HL-60 (cell line): ENCODE measurements at regions not wholly inside any gene's neighbourhood (a gene's known extent, or its start where the extent isn't known, plus 50 kb on each side); places are given as distances from the start of the nearest gene placed in this dataset.

Experiments used
- DNase-seq, 2 experiments: peaks; one replicate each; pipeline ENCODE4 v3.0.0-alpha.2; 2010 to 2020; ENCODE audit warnings: low read depth in 1 of 2, low spot score in 1 of 2
- H3K27ac ChIP-seq: fragments of 250-450 bp; sonication (Bioruptor Pico); replicated peaks from 2 replicates; pipeline ENCODE4 v1.5.1; 2020; ENCODE audit warnings: mild to moderate bottlenecking, moderate library complexity
- H3K27me3 ChIP-seq: fragments of 250-450 bp; sonication (Bioruptor Pico); 2 replicates; pipeline ENCODE4 v1.5.1; 2021; ENCODE audit warnings: mild to moderate bottlenecking, moderate library complexity; ENCODE audit not compliant: insufficient read depth, poor library complexity, severe bottlenecking
- H3K4me3 ChIP-seq: replicated peaks from 2 replicates; pipeline ENCODE4 v1.5.1; 2011; ENCODE audit warnings: mild to moderate bottlenecking, control low read depth, low read length; ENCODE audit not compliant: insufficient read depth
- GABPA ChIP-seq: IDR thresholded peaks from 2 replicates; pipeline ENCODE4 v1.6.1; 2012; ENCODE audit warnings: low read depth
- POLR2AphosphoS5 ChIP-seq: IDR thresholded peaks from 2 replicates; pipeline ENCODE4 v1.6.1; 2012; ENCODE audit warnings: low read depth
- SPI1 ChIP-seq: IDR thresholded peaks from 2 replicates; pipeline ENCODE4 v1.6.1; 2012; ENCODE audit warnings: low read depth, mild to moderate bottlenecking, borderline replicate concordance
- TF ChIP-seq, protein P1 (sequence below): IDR thresholded peaks from 2 replicates; pipeline ENCODE4 v1.6.1; 2012; ENCODE audit warnings: low read depth; ENCODE audit not compliant: insufficient replicate concordance
- TF ChIP-seq, protein P2 (sequence below): IDR thresholded peaks from one replicate; pipeline ENCODE4 v1.5.1; 2011; ENCODE audit warnings: low read length, control low read depth, inconsistent platforms; ENCODE audit not compliant: insufficient read depth

DNA sequence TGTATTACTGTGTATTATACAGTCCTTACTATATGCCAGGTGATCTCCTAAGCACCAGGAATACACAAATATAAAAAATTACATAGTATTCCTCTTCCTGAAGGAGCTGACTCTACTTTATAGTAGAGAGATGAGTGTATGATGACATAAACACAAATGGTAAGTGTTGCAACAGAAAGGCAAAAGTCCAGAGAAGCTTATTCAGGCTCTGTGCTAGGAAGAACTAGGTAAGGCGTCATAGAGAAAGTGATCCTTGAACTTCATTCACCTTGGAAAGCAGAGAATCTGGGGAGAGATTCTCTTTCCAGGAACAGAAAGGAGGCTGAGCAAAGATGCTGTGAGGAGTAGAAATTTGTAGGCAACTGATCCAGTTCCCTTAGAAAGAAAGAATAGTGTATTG, 115.0 kb upstream of the KCNIP4 start:
- H3K4me3 ChIP-seq, result no peak overlapping the region
- H3K27ac ChIP-seq, result no peak overlapping the region
- no peak for DNase-seq

DNA sequence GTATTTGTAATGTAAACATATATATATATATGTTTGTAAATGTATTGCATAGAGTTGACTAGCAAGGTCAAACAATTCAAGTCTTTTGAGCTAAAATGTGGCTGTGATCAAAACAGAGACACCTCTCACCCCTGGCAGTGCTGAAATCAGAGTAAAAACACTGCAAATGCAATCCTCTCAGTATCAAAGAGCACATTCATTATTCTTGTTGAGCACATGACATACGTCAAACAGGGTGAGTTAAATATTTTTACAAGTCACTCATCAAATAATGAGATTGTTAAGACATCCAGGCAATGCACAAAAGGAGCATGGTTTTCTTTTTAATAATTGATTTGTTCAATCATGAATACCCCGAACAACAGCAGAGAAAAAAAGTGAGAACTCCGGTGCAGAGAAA, 114.1 kb upstream of the KCNIP4 start:
- Histone ChIP-seq H3K27me3 (no peaks in the 10 kb centered on the region), H3K27ac (no peak overlapping the region), H3K4me3 (no peak overlapping the region)
- TF ChIP-seq GABPA (no peak), SPI1 (no peak), POLR2AphosphoS5 (no peak)
- TF ChIP-seq, protein P1, sequence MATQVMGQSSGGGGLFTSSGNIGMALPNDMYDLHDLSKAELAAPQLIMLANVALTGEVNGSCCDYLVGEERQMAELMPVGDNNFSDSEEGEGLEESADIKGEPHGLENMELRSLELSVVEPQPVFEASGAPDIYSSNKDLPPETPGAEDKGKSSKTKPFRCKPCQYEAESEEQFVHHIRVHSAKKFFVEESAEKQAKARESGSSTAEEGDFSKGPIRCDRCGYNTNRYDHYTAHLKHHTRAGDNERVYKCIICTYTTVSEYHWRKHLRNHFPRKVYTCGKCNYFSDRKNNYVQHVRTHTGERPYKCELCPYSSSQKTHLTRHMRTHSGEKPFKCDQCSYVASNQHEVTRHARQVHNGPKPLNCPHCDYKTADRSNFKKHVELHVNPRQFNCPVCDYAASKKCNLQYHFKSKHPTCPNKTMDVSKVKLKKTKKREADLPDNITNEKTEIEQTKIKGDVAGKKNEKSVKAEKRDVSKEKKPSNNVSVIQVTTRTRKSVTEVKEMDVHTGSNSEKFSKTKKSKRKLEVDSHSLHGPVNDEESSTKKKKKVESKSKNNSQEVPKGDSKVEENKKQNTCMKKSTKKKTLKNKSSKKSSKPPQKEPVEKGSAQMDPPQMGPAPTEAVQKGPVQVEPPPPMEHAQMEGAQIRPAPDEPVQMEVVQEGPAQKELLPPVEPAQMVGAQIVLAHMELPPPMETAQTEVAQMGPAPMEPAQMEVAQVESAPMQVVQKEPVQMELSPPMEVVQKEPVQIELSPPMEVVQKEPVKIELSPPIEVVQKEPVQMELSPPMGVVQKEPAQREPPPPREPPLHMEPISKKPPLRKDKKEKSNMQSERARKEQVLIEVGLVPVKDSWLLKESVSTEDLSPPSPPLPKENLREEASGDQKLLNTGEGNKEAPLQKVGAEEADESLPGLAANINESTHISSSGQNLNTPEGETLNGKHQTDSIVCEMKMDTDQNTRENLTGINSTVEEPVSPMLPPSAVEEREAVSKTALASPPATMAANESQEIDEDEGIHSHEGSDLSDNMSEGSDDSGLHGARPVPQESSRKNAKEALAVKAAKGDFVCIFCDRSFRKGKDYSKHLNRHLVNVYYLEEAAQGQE, result no peak
- TF ChIP-seq, protein P2, sequence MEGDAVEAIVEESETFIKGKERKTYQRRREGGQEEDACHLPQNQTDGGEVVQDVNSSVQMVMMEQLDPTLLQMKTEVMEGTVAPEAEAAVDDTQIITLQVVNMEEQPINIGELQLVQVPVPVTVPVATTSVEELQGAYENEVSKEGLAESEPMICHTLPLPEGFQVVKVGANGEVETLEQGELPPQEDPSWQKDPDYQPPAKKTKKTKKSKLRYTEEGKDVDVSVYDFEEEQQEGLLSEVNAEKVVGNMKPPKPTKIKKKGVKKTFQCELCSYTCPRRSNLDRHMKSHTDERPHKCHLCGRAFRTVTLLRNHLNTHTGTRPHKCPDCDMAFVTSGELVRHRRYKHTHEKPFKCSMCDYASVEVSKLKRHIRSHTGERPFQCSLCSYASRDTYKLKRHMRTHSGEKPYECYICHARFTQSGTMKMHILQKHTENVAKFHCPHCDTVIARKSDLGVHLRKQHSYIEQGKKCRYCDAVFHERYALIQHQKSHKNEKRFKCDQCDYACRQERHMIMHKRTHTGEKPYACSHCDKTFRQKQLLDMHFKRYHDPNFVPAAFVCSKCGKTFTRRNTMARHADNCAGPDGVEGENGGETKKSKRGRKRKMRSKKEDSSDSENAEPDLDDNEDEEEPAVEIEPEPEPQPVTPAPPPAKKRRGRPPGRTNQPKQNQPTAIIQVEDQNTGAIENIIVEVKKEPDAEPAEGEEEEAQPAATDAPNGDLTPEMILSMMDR, result no peak
- DNase-seq, result no peak

More for the DNA sequence above, 115.0 kb upstream of the KCNIP4 start:
- no peak for TF ChIP-seq GABPA
- TF ChIP-seq POLR2AphosphoS5, result no peak
- TF ChIP-seq, protein P1, result no peak
- no peak for TF ChIP-seq SPI1
- TF ChIP-seq, protein P2, result no peak
- H3K27me3 ChIP-seq, result no peaks in the 10 kb centered on the region

DNA sequence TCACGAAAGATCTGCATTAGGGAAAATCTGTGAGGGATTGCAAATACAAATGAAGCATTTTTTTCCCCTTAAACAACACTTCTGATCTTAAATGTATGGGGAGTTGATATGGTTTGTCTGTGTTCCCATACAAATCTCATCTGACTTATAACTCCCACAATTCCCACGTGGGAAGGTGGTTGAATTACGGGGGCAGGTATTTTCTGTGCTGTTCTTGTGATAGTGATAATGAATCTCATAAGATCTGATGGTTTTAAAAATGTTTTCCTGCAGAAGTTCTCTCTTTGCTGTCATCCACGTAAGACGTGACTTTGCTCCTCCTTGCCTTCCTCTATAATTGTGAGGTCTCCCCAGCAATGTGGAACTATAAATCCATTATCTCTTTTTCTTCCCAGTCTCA, 107.4 kb upstream of the KCNIP4 start:
- no peak for TF ChIP-seq GABPA
- TF ChIP-seq SPI1, result no peak
- TF ChIP-seq, protein P1, result no peak
- no peak for TF ChIP-seq POLR2AphosphoS5
- TF ChIP-seq, protein P2, result no peak

More for the DNA sequence above, 107.4 kb upstream of the KCNIP4 start:
- DNase-seq, result no peak
- H3K4me3 ChIP-seq, result no peak overlapping the region
- no peaks in the 10 kb centered on the region for H3K27me3 ChIP-seq
- H3K27ac ChIP-seq, result no peak overlapping the region
